Mesodermal cell (in vitro differentiated cells): ENCODE measurements at regions not wholly inside any gene's neighbourhood (a gene's known extent, or its start where the extent isn't known, plus 50 kb on each side); places are given as distances from the start of the nearest gene placed in this dataset.

Experiments used
- H3K27ac ChIP-seq: 2 replicates; pipeline ENCODE4 v1.7.0; 2013; ENCODE audit warnings: mild to moderate bottlenecking, low read depth, low read length, moderate library complexity; ENCODE audit not compliant: severe bottlenecking
- H3K36me3 ChIP-seq: 2 replicates; pipeline ENCODE4 v1.7.1; 2013; ENCODE audit warnings: mild to moderate bottlenecking, low read length, moderate library complexity; ENCODE audit not compliant: control insufficient read depth, insufficient read depth
- H3K4me1 ChIP-seq: one replicate; pipeline ENCODE4 v1.7.1; 2013; ENCODE audit warnings: mild to moderate bottlenecking, low read length; ENCODE audit not compliant: insufficient read depth, control insufficient read depth, poor library complexity, severe bottlenecking
- H3K4me3 ChIP-seq: 2 replicates; pipeline ENCODE4 v1.7.0; 2013; ENCODE audit warnings: low read length, control low read depth, mild to moderate bottlenecking; ENCODE audit not compliant: insufficient read depth, poor library complexity, severe bottlenecking; ENCODE audit errors: extremely low read depth
- H3K9me3 ChIP-seq: 2 replicates; pipeline ENCODE4 v1.7.1; 2013; ENCODE audit warnings: mild to moderate bottlenecking, low read length, moderate library complexity; ENCODE audit not compliant: control insufficient read depth
- WGBS, 2 experiments: methylation state at CpG; one replicate each; pipeline ENCODE4 v1.1.5; 2013; ENCODE audit warnings: missing lambda C conversion rate in 2 of 2; ENCODE audit not compliant: insufficient coverage in 2 of 2; 5-methylcytosine and 5-hydroxymethylcytosine counted together

DNA sequence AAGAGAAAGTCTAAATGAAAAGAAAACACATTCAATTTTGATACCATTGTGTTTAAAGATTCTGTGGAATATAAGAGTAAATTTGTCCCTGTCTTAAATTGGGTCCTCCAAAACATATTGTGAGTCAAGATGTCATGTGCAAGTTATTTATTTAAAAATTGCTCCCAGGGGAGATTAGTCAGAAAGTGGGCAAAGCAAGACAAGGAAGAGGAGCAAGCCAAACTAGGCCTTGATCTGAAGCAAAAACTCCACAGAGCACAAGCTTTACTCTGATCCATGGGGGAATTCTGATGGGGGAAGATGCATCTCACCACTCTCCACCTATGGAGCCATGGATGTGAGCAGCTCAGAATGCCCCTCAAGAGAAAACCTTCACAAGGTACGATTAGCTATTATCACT lies 342.8 kb upstream of the IL12A start:
- H3K4me3 ChIP-seq, result no peak overlapping the region
- no peak overlapping the region for H3K27ac ChIP-seq
- 88 to 89% methylated on average over 1 of the region's 1 CpG for WGBS, 2 experiments
- no peaks in the 10 kb centered on the region for H3K36me3 ChIP-seq
- no peaks in the 10 kb centered on the region for H3K4me1 ChIP-seq
- H3K9me3 ChIP-seq, result no peaks in the 10 kb centered on the region

DNA sequence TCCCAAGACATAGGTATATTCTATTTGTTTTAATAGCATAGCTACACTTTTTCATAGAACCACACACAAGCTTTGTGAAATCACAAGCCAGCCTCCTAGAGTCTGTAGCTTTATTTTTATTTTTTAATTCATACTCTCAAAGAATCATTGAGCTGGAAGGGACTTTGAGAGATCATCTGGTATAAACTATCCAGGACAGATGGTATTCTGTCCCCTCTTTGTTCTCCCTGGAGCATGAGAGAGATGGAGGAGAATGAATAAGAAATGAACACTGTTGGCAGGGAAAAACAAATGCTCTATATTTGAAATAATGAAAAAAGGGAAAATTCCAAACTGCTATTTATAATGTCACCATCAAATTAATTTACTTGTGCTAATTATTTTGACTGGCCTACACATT lies 338.7 kb upstream of the IL12A start:
- Histone ChIP-seq H3K4me3 (no peak overlapping the region), H3K9me3 (no peaks in the 10 kb centered on the region), H3K36me3 (no peaks in the 10 kb centered on the region), H3K4me1 (no peaks in the 10 kb centered on the region), H3K27ac (no peak overlapping the region)

DNA sequence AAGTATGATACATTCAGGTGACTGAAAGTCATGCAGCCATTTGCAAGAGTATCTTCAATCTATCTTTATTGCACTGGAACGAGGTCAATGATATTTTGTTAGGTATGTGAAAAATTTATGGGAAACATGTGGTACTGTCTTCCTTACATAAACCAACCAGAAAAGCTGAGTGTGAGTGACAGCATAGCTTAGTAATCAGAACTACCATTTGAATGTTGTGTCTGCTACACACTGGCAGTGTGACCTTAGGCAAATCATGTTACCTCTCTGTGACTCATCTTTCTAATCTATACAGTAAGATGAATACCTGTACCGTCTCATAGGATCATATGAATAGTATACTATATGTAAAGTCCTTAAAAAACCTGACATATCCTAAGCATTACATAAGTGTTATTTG lies 337.9 kb upstream of the IL12A start:
- Histone ChIP-seq H3K27ac (no peak overlapping the region), H3K9me3 (no peaks in the 10 kb centered on the region), H3K36me3 (no peaks in the 10 kb centered on the region), H3K4me1 (no peaks in the 10 kb centered on the region), H3K4me3 (no peak overlapping the region)
- 86% methylated on average over 1 of the region's 2 CpGs; no CpG with 5 or more reads in 1 of the 2 experiments for WGBS, 2 experiments

DNA sequence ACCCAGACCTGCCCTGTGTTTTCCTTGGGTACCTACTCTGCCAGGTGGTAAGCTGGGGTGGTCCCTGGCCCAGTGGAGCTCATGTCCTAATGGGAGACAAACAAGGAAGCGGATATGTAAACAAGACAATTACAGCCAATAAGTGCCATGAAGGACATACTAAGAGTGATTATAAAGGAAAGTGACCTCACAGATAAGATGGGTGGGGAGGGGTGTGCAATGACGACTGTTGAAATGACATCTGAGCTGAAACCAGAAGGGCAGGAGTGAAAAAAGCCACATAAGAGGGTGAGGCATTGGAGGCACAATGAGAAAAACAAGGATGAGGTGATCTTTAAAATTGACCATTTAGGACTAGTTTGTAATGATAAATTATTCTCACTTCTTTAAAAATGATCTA lies 336.2 kb upstream of the IL12A start:
- 93 to 100% methylated on average over 2 of the region's 2 CpGs for WGBS, 2 experiments
- Histone ChIP-seq H3K36me3 (no peaks in the 10 kb centered on the region), H3K9me3 (no peaks in the 10 kb centered on the region), H3K27ac (no peak overlapping the region), H3K4me3 (no peak overlapping the region), H3K4me1 (no peaks in the 10 kb centered on the region)

DNA sequence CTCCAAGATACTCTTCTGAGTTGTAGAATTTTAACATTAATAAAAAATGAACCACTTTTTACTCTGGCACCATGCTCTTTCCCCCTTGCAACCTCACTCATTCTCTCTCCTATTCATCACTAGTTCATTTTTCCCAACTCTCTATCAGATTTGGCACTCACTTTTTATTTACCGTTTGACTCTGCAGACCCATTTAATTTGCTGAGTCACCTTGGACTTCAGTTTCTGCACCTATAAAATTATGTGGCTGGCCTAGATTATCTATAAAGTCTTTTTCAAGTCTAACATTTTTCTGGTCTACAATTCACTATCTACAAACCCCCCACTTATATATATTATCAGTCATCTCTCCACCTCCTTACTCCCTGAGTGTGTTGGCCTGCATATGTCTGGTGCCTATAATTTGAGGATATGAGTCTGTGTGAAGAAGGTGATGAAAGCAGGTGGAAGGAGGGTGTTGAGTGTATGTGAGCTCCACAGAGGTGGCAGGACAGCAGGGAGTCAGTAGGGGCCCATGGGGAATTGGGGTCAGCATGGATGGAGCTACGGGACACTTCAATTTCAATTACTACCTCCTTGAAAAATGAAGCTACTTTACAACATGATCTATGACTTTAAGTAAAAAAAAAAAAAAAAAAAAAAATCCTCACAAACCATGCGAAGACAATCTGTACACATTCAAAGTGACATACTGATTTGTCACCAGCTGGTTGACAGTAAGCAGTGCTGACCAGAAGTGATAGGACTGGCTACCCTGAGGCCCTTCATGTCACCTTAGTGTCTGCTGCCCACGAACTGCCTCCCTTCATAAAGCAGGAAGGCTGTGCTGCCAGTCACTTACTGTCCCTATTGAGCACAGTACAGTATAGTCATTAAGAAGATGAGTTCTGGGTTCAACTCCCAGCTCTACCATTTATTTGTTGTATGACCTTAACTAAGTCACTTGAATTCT lies 334.2 kb upstream of the IL12A start:
- WGBS, 2 experiments, result 83 to 100% methylated on average over 1 of the region's 4 CpGs
- H3K27ac ChIP-seq, result no peak overlapping the region
- no peaks in the 10 kb centered on the region for H3K4me1 ChIP-seq
- H3K4me3 ChIP-seq, result no peak overlapping the region
- H3K9me3 ChIP-seq, result no peaks in the 10 kb centered on the region
- no peaks in the 10 kb centered on the region for H3K36me3 ChIP-seq

DNA sequence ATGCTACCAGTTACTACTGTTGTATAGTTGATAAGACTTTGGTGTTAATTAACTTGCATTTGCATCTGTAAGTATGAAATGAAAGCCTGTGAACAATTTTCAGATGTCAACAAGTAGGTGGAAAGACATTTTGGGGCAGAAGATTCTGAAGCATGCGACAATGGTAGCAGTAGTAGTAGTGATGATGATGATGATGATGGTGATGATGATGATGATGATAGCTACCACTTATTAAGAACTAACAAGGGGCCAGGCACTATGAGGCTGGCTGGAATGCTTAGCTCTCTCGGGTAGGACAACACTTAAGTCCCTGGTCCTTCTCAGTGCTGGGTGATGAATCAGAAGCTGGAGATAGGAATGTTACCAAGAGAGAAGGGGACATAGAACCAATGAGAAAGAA lies 333.4 kb upstream of the IL12A start:
- Histone ChIP-seq H3K4me1 (no peaks in the 10 kb centered on the region), H3K27ac (no peak overlapping the region), H3K36me3 (no peaks in the 10 kb centered on the region), H3K9me3 (no peaks in the 10 kb centered on the region), H3K4me3 (no peak overlapping the region)
- 100% methylated on average over 2 of the region's 2 CpGs; no CpG with 5 or more reads in 1 of the 2 experiments for WGBS, 2 experiments

DNA sequence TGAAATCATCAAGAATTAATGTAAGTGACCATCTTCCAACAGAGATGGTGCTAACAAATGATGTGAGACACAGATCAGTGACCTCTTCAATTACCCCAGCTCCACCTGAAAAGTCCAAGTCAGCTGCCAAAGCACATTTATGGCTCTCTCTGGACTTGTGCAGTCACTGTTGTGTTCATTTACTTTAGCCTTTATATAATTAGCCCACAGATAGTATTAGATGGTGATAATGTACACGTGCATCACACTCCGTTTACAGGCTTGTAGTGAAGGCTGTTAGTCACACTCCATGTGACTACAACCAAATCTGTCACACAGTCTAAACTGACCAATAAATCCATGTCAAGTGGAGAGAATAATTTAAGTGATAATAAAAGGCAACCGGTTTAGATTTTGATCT lies 331.5 kb upstream of the IL12A start:
- H3K27ac ChIP-seq, result no peak overlapping the region
- no peak overlapping the region for H3K4me3 ChIP-seq
- WGBS, 2 experiments, result 88 to 100% methylated on average over 1 of the region's 3 CpGs
- no peaks in the 10 kb centered on the region for H3K4me1 ChIP-seq
- H3K9me3 ChIP-seq, result peaks cover 7% of the 10 kb centered on the region
- H3K36me3 ChIP-seq, result no peaks in the 10 kb centered on the region

DNA sequence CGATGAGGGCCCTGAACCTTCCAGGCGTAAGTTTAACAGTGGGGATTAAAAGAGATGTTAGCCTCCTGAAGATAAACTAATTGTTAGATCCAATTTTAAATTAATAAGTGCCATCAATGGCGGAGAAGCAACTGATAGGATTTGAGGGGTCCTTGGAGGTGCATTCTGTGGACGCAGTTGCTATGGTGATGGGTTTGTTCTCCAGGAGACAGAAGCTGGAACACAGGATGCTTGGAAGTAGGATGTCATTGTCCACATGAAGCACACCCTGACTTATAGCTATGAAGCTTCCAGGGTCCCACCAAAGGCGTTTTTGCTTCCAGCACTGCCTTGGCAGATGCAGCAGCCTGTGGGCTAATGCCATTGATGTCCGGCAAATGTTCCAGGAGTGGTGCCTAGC lies 331.0 kb upstream of the IL12A start:
- Histone ChIP-seq H3K36me3 (no peaks in the 10 kb centered on the region), H3K4me1 (no peaks in the 10 kb centered on the region), H3K27ac (no peak overlapping the region), H3K9me3 (peaks cover 12% of the 10 kb centered on the region), H3K4me3 (no peak overlapping the region)
- 89 to 91% methylated on average over 4 to 6 of the region's 6 CpGs for WGBS, 2 experiments

DNA sequence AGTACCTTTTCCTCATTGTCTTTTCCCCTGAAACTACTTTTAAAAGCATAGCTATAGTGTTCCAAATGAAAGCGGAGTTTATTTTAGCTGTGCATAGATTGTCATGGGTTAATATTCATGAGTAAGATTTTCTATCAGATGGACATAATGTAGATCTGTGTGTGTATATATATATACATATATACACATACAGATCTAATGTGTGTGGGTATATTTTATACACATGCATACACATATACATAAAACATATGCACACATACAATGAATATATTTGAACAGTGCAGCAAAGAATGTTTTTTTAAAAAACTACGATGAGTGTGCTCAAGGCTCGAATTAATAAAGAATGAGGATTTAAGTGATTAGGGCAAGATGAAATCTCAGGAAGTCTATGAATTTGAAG lies 328.3 kb upstream of the IL12A start:
- WGBS, 2 experiments, result 93 to 94% methylated on average over 2 of the region's 3 CpGs
- no peak overlapping the region for H3K27ac ChIP-seq

DNA sequence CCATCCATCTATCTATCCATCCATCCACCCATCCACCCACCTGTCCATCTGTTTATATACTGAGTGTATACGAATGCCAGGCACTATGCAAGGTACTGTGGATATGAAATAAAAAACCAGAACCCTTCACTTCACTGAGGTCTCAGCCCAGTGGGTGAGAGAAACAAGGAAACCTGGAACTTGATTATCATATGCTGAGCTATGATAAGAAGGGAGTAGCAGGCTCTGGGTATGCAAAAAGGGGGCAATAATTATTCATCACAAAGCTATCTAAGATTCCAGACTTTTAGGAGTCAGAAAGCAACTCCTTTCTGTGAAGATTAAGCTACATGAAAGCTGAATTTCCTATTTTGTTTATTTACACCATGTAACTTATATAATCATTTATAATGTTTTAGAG lies 327.7 kb upstream of the IL12A start:
- Histone ChIP-seq H3K9me3 (peaks cover 13% of the 10 kb centered on the region), H3K4me3 (no peak overlapping the region), H3K4me1 (no peaks in the 10 kb centered on the region), H3K36me3 (no peaks in the 10 kb centered on the region), H3K27ac (no peak overlapping the region)
- no CpG with 5 or more reads among the region's 1 CpG for WGBS, 2 experiments

More for the DNA sequence above, 328.3 kb upstream of the IL12A start:
- Histone ChIP-seq H3K36me3 (no peaks in the 10 kb centered on the region), H3K9me3 (peaks cover 13% of the 10 kb centered on the region), H3K4me1 (no peaks in the 10 kb centered on the region), H3K4me3 (no peak overlapping the region)

DNA sequence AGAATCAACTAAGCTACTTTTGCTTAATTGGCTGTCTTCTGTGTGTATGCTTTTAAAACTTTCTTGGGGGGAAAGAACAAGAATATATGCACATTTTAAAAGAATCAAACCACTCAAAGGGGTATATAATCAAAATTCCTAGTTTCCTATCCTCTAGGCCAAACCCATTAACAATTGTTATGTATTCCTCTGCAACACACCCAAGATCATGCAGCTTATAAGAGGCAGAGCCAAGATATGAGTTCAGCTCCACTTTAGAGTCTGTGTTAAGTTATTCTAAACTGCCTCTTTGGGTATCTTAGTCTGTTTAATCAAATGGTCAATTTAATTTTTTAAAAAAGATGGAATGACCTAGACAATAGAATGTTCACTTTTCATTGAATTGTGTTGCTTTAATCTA lies 326.1 kb upstream of the IL12A start:
- Histone ChIP-seq H3K4me1 (no peaks in the 10 kb centered on the region), H3K4me3 (no peak overlapping the region), H3K36me3 (no peaks in the 10 kb centered on the region), H3K27ac (no peak overlapping the region), H3K9me3 (peaks cover 13% of the 10 kb centered on the region)
